ENCODE measurements at regions not wholly inside any gene's neighbourhood (a gene's known extent, or its start where the extent isn't known, plus 50 kb on each side); places are given as distances from the start of the nearest gene placed in this dataset.

DNA sequence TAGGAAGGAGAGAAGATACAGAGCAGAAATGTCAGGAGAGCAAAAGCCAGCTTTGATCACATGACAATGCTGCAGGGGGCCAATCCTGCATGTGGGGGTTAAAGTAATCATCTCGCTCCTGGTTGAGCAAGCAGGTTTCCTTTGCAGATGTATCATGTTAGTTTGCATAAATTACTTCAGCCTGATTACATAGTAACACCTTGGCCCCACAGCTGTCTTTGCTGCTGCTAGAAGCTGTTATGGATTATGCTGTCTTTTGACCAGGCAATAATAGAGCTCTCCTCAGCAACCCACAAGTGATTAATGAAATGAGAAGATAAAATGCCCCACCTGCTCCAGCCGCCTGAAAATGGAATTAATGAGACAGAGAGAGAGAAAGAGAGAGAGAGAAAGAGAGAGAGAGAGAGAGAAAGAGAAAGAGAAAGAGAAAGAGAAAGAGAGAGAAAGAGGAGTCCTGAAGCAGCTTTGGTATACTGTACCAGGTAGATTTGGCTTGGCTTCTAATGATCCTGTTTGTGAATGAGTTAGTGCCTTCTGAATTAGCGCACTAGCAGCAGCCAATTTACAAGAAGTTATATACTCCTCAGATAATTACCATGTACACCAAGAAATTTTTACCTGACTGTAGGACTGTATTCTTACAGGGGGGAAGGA lies 174.3 kb upstream of the RORB start:
- DNase-seq (no peak), ATAC-seq (no peak)
- intact Hi-C loops (cut with DNase I) = no loop called here
- Histone ChIP-seq H3K4me1 (no peaks in the 10 kb centered on the region), H3K9me3 (no peaks in the 10 kb centered on the region), H3K27ac (no peak overlapping the region), H3K36me3 (ENCODE audit: insufficient read depth in 1 of 2, low read depth in 1 of 2) (no peaks in the 10 kb centered on the region), H3K27me3 (ENCODE audit: insufficient read depth in 3 of 3, low read length in 2 of 3) (no peaks in the 10 kb centered on the region), H3K4me3 (no peak overlapping the region)
- TF ChIP-seq, protein P1, sequence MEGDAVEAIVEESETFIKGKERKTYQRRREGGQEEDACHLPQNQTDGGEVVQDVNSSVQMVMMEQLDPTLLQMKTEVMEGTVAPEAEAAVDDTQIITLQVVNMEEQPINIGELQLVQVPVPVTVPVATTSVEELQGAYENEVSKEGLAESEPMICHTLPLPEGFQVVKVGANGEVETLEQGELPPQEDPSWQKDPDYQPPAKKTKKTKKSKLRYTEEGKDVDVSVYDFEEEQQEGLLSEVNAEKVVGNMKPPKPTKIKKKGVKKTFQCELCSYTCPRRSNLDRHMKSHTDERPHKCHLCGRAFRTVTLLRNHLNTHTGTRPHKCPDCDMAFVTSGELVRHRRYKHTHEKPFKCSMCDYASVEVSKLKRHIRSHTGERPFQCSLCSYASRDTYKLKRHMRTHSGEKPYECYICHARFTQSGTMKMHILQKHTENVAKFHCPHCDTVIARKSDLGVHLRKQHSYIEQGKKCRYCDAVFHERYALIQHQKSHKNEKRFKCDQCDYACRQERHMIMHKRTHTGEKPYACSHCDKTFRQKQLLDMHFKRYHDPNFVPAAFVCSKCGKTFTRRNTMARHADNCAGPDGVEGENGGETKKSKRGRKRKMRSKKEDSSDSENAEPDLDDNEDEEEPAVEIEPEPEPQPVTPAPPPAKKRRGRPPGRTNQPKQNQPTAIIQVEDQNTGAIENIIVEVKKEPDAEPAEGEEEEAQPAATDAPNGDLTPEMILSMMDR (IDR thresholded peaks at IDR 0.05) = no peak
- WGBS, 3 donors = 66 to 70% (median 68%) methylated on average over 3 of the region's 3 CpGs

DNA sequence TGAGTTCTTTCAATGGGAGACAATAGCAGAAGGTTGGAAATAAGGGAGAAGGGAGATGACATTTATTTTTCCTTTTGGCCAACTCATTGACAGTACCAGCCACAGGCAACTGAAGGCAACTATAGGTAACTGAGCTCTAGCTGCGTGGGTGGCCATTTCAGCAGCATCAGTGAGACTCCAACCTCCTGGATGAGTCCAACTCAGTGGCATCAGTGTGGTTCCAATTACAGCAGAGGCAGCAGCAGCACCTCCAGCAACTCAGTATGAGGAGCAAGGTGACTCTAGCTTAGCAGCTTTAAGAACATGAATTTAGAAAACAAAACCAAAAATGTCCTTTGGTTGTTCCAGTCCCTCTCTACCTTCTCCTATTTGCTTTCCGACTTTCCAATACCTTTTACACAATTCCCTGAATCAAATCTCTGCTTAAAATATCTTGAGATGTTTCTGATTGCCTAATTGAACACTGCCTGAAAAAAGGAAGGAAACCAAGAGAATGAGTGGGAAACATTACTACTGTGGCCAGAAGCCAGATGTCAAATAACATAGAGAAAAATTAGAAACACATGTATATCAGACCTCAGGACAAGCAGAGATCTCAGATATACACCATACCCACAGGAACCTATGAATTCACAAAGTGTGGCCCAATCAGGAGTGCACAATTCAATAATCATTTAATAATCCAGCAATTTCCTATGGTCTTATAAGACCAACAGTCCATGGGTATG lies 166.5 kb upstream of the RORB start:
- no peaks in the 10 kb centered on the region for H3K9me3 ChIP-seq
- TF ChIP-seq, protein P1 (IDR thresholded peaks at IDR 0.05) = no peak
- intact Hi-C loops (cut with DNase I) = no loop called here
- no peaks in the 10 kb centered on the region for H3K4me1 ChIP-seq
- no peak overlapping the region for H3K4me3 ChIP-seq
- DNase-seq = no peak
- 82 to 90% (median 84%) methylated on average over 2 of the region's 2 CpGs for WGBS, 3 donors
- no peak overlapping the region for H3K27ac ChIP-seq
- no peaks in the 10 kb centered on the region for H3K27me3 ChIP-seq (ENCODE audit: insufficient read depth in 3 of 3, low read length in 2 of 3)
- no peak for ATAC-seq
- H3K36me3 ChIP-seq (ENCODE audit: insufficient read depth in 1 of 2, low read depth in 1 of 2) = no peaks in the 10 kb centered on the region

DNA sequence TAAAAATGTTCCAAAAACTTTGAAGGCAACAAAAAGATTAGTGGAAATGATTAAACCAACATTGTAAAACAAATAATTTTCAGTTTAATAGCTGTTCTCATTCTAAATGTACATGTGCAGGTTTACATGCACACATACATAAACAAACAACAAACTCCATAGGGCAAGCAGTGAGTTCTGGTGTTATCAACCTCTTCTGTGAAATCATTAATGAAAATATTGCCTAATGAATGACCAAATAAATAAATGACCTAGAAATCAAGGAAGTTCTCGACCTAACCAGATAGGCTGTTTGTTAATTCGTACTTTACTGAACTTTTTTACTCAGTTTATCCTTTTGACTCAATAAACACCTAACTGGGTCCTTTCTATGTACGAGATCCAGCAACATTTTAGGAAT lies 165.5 kb upstream of the RORB start:
- WGBS, 3 donors = 71 to 86% (median 75%) methylated on average over 3 of the region's 3 CpGs
- no peaks in the 10 kb centered on the region for H3K9me3 ChIP-seq
- ATAC-seq (no peak), DNase-seq (no peak)
- no peaks in the 10 kb centered on the region for H3K4me1 ChIP-seq
- TF ChIP-seq, protein P1 (IDR thresholded peaks at IDR 0.05) = no peak
- H3K36me3 ChIP-seq (ENCODE audit: insufficient read depth in 1 of 2, low read depth in 1 of 2) = no peaks in the 10 kb centered on the region
- intact Hi-C loops (cut with DNase I) = no loop called here
- H3K4me3 ChIP-seq = no peak overlapping the region
- no peak overlapping the region for H3K27ac ChIP-seq
- H3K27me3 ChIP-seq (ENCODE audit: insufficient read depth in 3 of 3, low read length in 2 of 3) = no peaks in the 10 kb centered on the region

DNA sequence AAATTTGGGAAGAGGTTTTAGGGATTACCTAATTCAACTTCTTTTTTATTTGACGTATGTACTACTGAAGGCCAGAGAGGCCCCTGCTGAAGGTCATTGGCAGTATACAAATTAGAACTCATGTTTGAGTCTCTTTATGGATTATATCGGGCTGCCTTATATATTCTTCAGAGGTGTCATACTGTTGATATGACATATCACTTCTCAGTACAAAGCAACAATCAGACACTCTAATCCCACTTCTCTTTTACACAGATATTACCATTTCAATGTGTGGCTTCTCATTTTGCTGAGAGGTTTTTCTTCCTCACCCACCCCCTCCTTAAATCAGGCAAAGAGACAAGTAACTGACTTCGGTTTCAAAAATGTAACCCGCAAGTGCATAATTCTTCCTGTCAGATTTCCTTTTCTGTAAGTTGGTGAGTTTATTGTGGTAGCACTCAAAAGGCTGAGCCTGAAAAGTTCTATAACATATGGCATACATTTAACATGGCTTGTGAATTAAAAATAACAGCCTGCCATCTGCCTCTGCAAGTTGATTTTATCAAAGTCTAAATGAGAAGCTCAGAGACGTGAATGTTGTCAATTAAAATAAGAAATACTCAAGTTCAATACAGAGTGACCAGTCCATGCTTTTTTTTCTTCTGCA lies 163.6 kb upstream of the RORB start:
- DNase-seq (no peak), ATAC-seq (no peak)
- Histone ChIP-seq H3K27ac (no peak overlapping the region), H3K27me3 (ENCODE audit: insufficient read depth in 3 of 3, low read length in 2 of 3) (no peaks in the 10 kb centered on the region), H3K4me3 (no peak overlapping the region), H3K4me1 (no peaks in the 10 kb centered on the region), H3K36me3 (ENCODE audit: insufficient read depth in 1 of 2, low read depth in 1 of 2) (no peaks in the 10 kb centered on the region), H3K9me3 (no peaks in the 10 kb centered on the region)
- WGBS, 3 donors = 41 to 46% (median 42%) methylated on average over 5 of the region's 5 CpGs
- intact Hi-C loops (cut with DNase I) = no loop called here
- TF ChIP-seq, protein P1 (IDR thresholded peaks at IDR 0.05) = no peak

All from psoas muscle (tissue), 7 donors.